B cell (primary cell): ENCODE measurements at regions not wholly inside any gene's neighbourhood (a gene's known extent, or its start where the extent isn't known, plus 50 kb on each side); places are given as distances from the start of the nearest gene placed in this dataset.

ENCODE experiments used
- CTCF ChIP-seq: fragments of 200-600 bp; IDR thresholded peaks from one replicate; pipeline ENCODE4 v1.8.0; 2022; ENCODE audit warnings: antibody characterized with exemption, mild to moderate bottlenecking
- EZH2 ChIP-seq: IDR thresholded peaks from 2 replicates; pipeline ENCODE4 v1.6.1; 2012; ENCODE audit warnings: borderline replicate concordance, low read depth, mild to moderate bottlenecking, moderate library complexity, low read length; ENCODE audit not compliant: insufficient read depth, poor library complexity, severe bottlenecking

- TF ChIP-seq EZH2 (no peak), CTCF (no peak)
Measured at GRCh38 chr2:236876642-236877041, 209.0 kb upstream of the COPS8 start.
